CD4-positive, alpha-beta T cell (primary cell): ENCODE measurements at regions not wholly inside any gene's neighbourhood (a gene's known extent, or its start where the extent isn't known, plus 50 kb on each side); places are given as distances from the start of the nearest gene placed in this dataset.

Experiments
- ATAC-seq: fragments of 200-7000 bp; cut with Tn5 transposase; one replicate; pipeline ENCODE4 v1.10.0; 2022; ENCODE audit warnings: mild to moderate bottlenecking; ENCODE audit not compliant: poor library complexity
- CTCF ChIA-PET: fragments of 350-600 bp; sonication (Branson Sonifier 250); formaldehyde crosslinking; loops from one replicate; lab custom pipeline; 2021; ENCODE audit warnings: antibody characterized with exemption, inconsistent platforms; lab: Charles Lee
- POLR2A ChIA-PET: fragments of 350-600 bp; sonication (Branson Sonifier 250); formaldehyde crosslinking; loops from one replicate; lab custom pipeline; 2021; ENCODE audit warnings: antibody characterized with exemption, inconsistent platforms; lab: Charles Lee
- DNase-seq, 14 experiments: peaks; one replicate each; pipeline ENCODE4 v3.0.0-alpha.2; 2013 to 2020; ENCODE audit warnings: mixed read lengths in 2 of 14
- H3K27ac ChIP-seq, 2 donors: one replicate each; pipeline versions ENCODE4 v1.5.1 to v1.7.0; 2013; ENCODE audit warnings: low read length in 2 of 2, low read depth in 1 of 2, mild to moderate bottlenecking in 1 of 2
- H3K27me3 ChIP-seq, 2 experiments: 1 replicate in 1 of 2; 2 replicates in 1 of 2; pipeline versions ENCODE4 v1.6.1 to v1.7.0; 2013; ENCODE audit warnings: low read length in 2 of 2, control low read depth in 1 of 2, mild to moderate bottlenecking in 1 of 2, moderate library complexity in 1 of 2; ENCODE audit not compliant: insufficient read depth in 2 of 2, control insufficient read depth in 1 of 2
- H3K36me3 ChIP-seq: one replicate; pipeline ENCODE4 v1.6.1; 2013; ENCODE audit warnings: low read length, control low read depth; ENCODE audit not compliant: insufficient read depth
- H3K4me1 ChIP-seq: one replicate; pipeline ENCODE4 v1.6.1; 2013; ENCODE audit warnings: low read length, control low read depth; ENCODE audit not compliant: insufficient read depth
- H3K4me3 ChIP-seq: one replicate; pipeline ENCODE4 v1.5.1; 2013; ENCODE audit warnings: mild to moderate bottlenecking, low read length, moderate library complexity
- H3K9me3 ChIP-seq, 2 experiments: 1 replicate in 1 of 2; 2 replicates in 1 of 2; pipeline versions ENCODE4 v1.6.1 to v1.7.0; 2013; ENCODE audit warnings: low read length in 2 of 2, mild to moderate bottlenecking in 2 of 2, control low read depth in 1 of 2, moderate library complexity in 1 of 2; ENCODE audit not compliant: control insufficient read depth in 1 of 2, insufficient read depth in 1 of 2
- H3K27ac Mint-ChIP-seq: one replicate; pipeline ENCODE4 v1.8.0; 2020; ENCODE audit warnings: mixed read lengths
- H3K27me3 Mint-ChIP-seq: one replicate; pipeline ENCODE4 v1.8.0; 2021; ENCODE audit warnings: mixed read lengths
- H3K36me3 Mint-ChIP-seq: one replicate; pipeline ENCODE4 v1.8.0; 2021; ENCODE audit warnings: low read depth, mixed read lengths
- H3K4me1 Mint-ChIP-seq: one replicate; pipeline ENCODE4 v1.8.0; 2021; ENCODE audit warnings: low read depth, mixed read lengths
- H3K4me3 Mint-ChIP-seq: one replicate; pipeline ENCODE4 v1.8.0; 2020; ENCODE audit warnings: mild to moderate bottlenecking, mixed read lengths
- H3K9me3 Mint-ChIP-seq: one replicate; pipeline ENCODE4 v1.8.0; 2020; ENCODE audit warnings: mixed read lengths
- CTCF ChIP-seq: fragments of 200-600 bp; IDR thresholded peaks from one replicate; pipeline ENCODE4 v1.8.0; 2022; ENCODE audit warnings: antibody characterized with exemption, mild to moderate bottlenecking
- intact Hi-C, 2 experiments: fragments of 100-400 bp; cut with DNase I in 1 of 2; cut with micrococcal nuclease in 1 of 2; formaldehyde crosslinking; loops; one replicate each; pipeline versions ENCODE4 v1.15.1 to v1.9.0; 2023 to 2025; cut with DNase I, micrococcal nuclease

- Histone ChIP-seq H3K27ac (no peak overlapping the region), H3K9me3 (peaks cover 0 to 5% of the 10 kb centered on the region in 2 experiments), H3K27me3 (no peaks in the 10 kb centered on the region), H3K4me3 (no peak overlapping the region), H3K4me1 (no peaks in the 10 kb centered on the region), H3K36me3 (no peaks in the 10 kb centered on the region)
- Mint-ChIP-seq H3K9me3 (peaks cover 2% of the 10 kb centered on the region), H3K4me1 (no peaks in the 10 kb centered on the region), H3K4me3 (no peak overlapping the region), H3K27me3 (no peaks in the 10 kb centered on the region), H3K27ac (no peak overlapping the region), H3K36me3 (no peaks in the 10 kb centered on the region)
- ChIA-PET CTCF (no interaction called here), POLR2A (no interaction called here)
- TF ChIP-seq CTCF, result no peak
- DNase-seq (no peak), ATAC-seq (no peak)
- intact Hi-C loops, result no loop called here
Measured at GRCh38 chr9:78893774-78894401, 597.0 kb downstream of the PSAT1 start.

GRCh38 chr9:78896479-78896878 is 599.6 kb downstream of the PSAT1 start:
- ATAC-seq, result no peak
- Histone ChIP-seq H3K36me3 (no peaks in the 10 kb centered on the region), H3K27ac (no peak overlapping the region), H3K9me3 (no peaks in the 10 kb centered on the region), H3K4me3 (no peak overlapping the region), H3K27me3 (no peaks in the 10 kb centered on the region), H3K4me1 (no peaks in the 10 kb centered on the region)
- intact Hi-C loops, result no loop called here
- Mint-ChIP-seq H3K9me3 (no peaks in the 10 kb centered on the region), H3K36me3 (no peaks in the 10 kb centered on the region), H3K4me3 (no peak overlapping the region), H3K4me1 (no peaks in the 10 kb centered on the region), H3K27me3 (no peaks in the 10 kb centered on the region), H3K27ac (no peak overlapping the region)
- CTCF ChIA-PET, result no interaction called here
- no peak for DNase-seq
- TF ChIP-seq CTCF, result no peak
- POLR2A ChIA-PET, result no interaction called here

GRCh38 chr9:78898234-78898633 is 601.3 kb downstream of the PSAT1 start:
- ChIA-PET POLR2A (no interaction called here), CTCF (no interaction called here)
- TF ChIP-seq CTCF, result no peak
- Mint-ChIP-seq H3K9me3 (no peaks in the 10 kb centered on the region), H3K36me3 (no peaks in the 10 kb centered on the region), H3K4me3 (no peak overlapping the region), H3K4me1 (no peaks in the 10 kb centered on the region), H3K27me3 (no peaks in the 10 kb centered on the region), H3K27ac (no peak overlapping the region)
- no peak overlapping the region for H3K4me3 ChIP-seq
- H3K9me3 ChIP-seq, result no peaks in the 10 kb centered on the region
- no peak for DNase-seq
- ATAC-seq, result no peak
- no peaks in the 10 kb centered on the region for H3K4me1 ChIP-seq
- intact Hi-C loops, result no loop called here
- H3K36me3 ChIP-seq, result no peaks in the 10 kb centered on the region
- H3K27ac ChIP-seq, result no peak overlapping the region
- H3K27me3 ChIP-seq, result no peaks in the 10 kb centered on the region
